GM20000 (cell line): ENCODE measurements at regions not wholly inside any gene's neighbourhood (a gene's known extent, or its start where the extent isn't known, plus 50 kb on each side); places are given as distances from the start of the nearest gene placed in this dataset.
"Not testable (repeated sequence)": the region's sequence is repeated elsewhere in the genome, so short reads cannot be mapped to it uniquely, and the experiment has no call there.

Experiments used
- DNase-seq: peaks from one replicate; pipeline ENCODE4 v3.0.0; 2012; ENCODE audit warnings: low spot score
- CTCF ChIP-seq: IDR thresholded peaks from 2 replicates; pipeline ENCODE4 v1.5.1; 2012; ENCODE audit warnings: mild to moderate bottlenecking, control low read depth; ENCODE audit errors: extremely low read depth, missing control alignments

GRCh38 chr12:58757422-58757821 lies 162.9 kb downstream of the LRIG3 start:
- TF ChIP-seq CTCF, result no peak
- no peak for DNase-seq

GRCh38 chr12:58759745-58760144 lies 160.6 kb downstream of the LRIG3 start:
- DNase-seq, result not testable (repeated sequence)

GRCh38 chr12:58761308-58761707 lies 159.0 kb downstream of the LRIG3 start:
- no peak for DNase-seq
- TF ChIP-seq CTCF, result no peak

GRCh38 chr12:58764100-58764953 lies 156.0 kb downstream of the LRIG3 start:
- no peak for DNase-seq
- TF ChIP-seq CTCF, result no peak

GRCh38 chr12:58765076-58765475 lies 155.2 kb downstream of the LRIG3 start:
- no peak for DNase-seq
- no peak for TF ChIP-seq CTCF

GRCh38 chr12:58765653-58766512 lies 154.4 kb downstream of the LRIG3 start:
- TF ChIP-seq CTCF, result no peak
- no peak for DNase-seq

- TF ChIP-seq CTCF, result no peak
- no peak for DNase-seq
Observed at GRCh38 chr12:58766513-58766870, 153.8 kb downstream of the LRIG3 start.

- no peak for TF ChIP-seq CTCF
- no peak for DNase-seq
Observed at GRCh38 chr12:58767496-58767895, 152.8 kb downstream of the LRIG3 start.
